ENCODE measurements at regions not wholly inside any gene's neighbourhood (a gene's known extent, or its start where the extent isn't known, plus 50 kb on each side); places are given as distances from the start of the nearest gene placed in this dataset.
"Not testable (repeated sequence)": the region's sequence is repeated elsewhere in the genome, so short reads cannot be mapped to it uniquely, and the experiment has no call there.

GRCh38 chr6:146944809-146945208 is 259.4 kb upstream of the STXBP5 start:
- no peak for DNase-seq

- no peak for DNase-seq
These were observed 257.7 kb upstream of the STXBP5 start for GRCh38 chr6:146946559-146946958.

DNA sequence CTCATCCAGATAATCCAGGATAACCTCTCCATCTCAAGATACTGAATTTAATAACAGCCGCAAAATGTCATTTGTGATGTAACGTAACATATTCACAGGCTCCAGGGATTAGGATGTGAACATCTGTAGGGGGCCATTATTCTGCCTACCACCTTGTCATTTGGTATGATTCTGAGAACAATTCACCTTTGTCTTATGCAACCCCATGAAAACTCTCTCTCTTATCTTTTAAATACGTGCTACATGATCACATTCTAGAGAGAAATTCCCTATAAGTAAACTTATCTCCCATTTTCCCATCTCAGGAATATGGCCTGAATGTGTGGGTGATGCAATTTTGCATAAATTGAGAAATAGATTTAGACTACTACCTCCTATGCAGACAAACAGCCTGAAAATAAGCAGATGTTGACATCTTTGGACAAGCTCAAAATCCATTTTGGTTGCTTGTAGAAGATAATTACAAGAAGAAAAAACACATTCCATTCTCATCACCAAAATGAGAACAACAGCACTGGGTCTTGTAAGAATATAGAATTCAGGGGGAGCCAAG is 255.4 kb upstream of the STXBP5 start:
- DNase-seq = no peak

GRCh38 chr6:146949425-146949824 is 254.8 kb upstream of the STXBP5 start:
- no peak for DNase-seq

- DNase-seq = peak; percentile 73
These were observed 253.8 kb upstream of the STXBP5 start for GRCh38 chr6:146950351-146950835.

DNA sequence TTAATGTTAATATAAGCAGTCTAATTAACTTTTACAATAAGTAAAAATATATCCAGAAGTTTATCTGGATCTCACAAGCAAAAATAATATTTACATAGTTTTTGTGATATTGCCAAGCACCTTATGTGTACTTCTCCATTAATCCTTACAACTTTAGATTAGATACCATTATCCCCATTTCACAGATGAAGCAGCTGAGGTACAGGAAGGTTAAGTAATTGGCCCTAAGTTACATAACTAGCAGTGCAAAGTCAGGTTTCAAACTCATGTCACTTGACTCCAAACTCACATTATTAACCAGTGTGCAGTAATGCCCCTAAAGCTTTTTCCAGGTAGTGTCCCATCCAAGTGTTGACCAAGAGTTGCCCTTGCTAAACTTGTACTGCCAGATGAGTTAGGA is 248.6 kb upstream of the STXBP5 start:
- no peak for DNase-seq

DNA sequence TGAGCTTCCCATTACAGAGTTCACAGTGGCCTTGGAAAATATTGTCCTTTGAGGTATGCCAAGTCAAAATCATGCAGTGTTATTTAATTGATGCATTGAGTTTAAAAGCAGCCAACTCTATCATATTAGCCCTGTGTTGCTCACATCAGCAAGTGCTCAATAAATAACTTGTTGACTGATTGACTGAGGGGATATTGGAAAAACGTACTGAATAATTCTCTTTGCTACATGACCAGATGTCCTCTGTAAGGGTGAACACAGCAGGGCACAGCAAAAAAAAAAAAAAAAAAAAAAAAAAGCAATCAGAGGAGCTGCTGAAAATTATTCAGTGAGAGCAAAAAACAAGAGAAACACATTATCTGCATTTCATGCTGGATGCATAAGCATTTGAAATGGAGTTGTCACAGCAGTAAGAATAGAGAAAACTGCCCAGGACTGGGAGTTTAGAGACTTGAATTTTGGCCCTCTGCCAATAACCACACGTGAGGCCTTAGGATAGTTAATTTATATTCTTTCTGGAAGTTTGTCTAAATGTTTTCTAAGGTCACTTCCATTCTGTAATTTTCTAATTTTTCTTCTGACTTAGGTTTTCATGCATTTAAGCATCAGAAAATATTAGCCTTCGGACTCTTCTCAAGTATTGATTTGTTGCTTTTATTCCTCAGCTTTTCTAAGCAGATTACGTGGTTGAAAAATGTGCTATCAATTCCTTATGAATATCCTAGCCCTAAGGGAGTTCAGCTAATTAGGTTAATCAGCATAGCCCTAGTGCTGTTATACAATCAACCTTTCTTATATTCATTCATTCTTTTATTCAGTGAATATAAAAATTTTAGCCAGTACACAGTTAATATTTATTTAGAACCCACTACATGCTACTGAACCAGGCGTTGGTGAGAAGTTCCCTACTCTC is 246.8 kb upstream of the STXBP5 start:
- no peak for DNase-seq

DNA sequence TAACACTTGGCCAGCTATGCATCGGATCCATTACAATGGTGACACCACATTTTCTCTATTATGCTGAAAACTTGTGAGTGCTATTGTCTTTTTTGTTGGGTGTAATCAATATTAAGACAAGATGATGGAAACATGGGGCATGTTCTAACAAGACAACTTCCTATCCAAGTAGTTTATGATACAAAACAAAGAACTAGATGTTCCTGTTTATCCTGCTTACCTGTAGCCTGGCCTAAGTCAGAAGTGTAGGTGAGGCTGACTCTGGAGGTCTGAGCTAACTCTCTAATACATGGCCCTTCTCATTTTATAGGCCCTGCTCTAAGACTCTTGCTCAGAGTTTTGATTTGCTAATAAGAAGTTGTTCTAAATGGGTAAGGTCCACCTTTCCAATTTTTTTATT is 242.4 kb upstream of the STXBP5 start:
- no peak for DNase-seq

DNA sequence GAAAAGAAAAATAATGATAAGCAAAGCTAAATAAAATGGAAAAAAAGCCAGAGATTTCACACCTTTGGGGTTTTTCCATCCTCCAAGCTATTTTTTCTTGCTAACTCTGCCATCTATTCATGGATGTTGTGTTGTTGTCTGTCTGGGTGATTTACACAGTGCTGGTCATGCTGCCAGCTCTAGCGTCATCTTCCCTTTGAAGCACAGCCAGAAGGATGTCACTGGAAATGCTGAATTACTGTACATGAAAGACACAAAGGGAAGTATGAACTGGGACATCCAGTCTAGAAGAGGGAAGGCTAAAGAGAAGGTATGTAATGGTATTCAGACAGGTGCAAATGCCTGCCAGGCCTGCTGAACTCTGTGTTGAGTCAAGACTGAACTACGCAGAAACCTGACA is 241.9 kb upstream of the STXBP5 start:
- DNase-seq = no peak

DNA sequence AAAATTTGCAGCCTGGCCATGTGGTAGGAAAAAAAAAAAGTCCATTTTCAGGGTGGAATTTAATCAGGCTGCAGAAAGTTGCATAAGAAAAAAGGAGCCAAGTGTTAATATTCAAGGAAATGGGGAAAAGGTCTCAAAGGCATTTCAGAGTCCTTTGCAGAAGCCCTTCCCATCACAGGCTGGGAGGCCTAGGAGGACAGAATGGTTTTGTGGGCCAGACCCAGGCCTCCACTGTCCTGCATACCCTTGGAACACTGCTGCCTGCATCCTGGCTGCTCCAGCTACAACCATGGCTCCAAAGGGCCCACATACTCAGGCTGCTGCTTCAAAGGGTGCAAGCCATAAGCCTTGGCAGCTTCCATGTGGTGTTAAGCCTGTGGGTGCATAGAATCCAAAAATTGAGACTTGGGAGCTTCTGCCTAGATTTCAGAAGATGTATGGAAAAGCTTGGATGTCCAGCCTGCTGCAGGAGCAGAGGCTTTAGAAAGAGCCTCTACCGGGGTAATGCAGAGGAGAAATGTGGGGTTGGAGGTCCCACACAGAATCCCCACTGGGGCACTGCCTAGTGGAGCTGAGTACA is 239.0 kb upstream of the STXBP5 start:
- DNase-seq = no peak

DNA sequence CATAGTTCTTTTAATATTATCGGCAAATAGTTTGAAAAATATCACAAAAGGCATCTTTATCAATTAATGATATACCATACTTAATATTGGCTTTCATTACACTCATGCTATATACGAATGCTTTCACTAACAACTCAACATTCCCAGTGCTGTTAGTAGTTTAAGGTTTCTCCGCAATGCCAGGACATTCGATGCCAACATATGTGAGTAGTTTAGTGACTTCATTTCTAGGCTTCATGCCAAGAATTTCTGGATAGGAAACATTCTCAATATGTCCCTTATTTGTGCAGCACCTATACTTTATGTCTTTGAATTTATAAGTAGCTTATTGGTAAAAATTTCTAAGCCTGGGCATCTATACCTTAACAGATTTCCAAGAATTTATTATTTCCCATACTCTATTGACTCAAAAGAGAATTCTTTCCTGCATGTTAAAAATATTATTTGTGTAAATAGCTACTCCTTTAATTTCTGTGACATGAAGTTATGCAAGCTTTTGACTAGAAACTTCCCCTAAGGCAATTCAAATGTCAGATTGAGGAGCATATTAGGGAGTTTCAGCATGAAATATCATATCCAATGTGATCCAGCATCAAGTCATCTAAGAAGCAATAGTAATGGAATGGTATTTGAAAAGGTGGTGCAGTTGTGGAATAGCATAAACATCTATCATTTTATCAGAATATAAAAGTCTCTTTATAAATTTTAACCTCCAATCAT is 236.0 kb upstream of the STXBP5 start:
- no peak for DNase-seq

- DNase-seq = no peak
These were observed 231.7 kb upstream of the STXBP5 start for GRCh38 chr6:146972546-146972945.

DNA sequence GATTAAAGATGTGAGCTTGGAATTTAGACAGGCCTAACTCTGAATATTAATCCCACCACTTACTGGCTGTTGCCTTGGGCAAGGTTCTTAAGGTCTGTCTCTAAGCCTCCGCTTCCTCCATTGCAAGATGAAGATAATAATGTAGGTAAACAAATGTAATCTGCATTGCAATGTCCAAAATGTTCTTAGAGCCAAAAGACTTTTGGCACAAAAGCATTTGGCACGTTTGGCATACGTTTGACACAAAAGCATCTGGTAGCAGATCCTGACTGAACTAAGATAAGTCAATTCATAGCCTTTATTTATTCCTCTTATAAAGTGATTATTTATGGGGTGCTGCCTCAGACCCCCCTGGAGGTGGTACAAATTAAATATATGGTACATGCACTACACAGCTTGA is 229.9 kb upstream of the STXBP5 start:
- DNase-seq = no peak

GRCh38 chr6:146975093-146975492 is 229.1 kb upstream of the STXBP5 start:
- DNase-seq = no peak

DNA sequence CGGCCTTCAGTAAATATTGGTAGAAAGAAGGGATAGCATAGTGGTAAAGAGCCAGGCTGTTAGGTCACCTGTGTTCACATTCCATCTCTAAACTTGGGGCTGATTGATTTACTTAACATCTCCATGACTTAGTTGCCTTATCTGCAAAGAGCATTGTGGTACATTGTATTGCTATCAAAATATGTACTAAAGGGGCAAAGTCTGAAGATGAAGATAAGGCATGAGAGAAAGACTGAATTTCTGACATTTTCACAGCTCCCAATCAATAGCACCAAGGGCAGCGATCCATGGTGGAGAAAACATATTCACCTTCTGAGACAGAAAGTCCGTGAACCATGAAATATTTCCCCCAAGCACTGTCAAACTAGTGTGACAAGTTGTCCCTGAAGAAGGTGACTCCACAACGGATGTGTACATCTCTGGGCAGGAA is 223.3 kb upstream of the STXBP5 start:
- DNase-seq = no peak

GRCh38 chr6:146981981-146982380 is 222.2 kb upstream of the STXBP5 start:
- DNase-seq = no peak

DNA sequence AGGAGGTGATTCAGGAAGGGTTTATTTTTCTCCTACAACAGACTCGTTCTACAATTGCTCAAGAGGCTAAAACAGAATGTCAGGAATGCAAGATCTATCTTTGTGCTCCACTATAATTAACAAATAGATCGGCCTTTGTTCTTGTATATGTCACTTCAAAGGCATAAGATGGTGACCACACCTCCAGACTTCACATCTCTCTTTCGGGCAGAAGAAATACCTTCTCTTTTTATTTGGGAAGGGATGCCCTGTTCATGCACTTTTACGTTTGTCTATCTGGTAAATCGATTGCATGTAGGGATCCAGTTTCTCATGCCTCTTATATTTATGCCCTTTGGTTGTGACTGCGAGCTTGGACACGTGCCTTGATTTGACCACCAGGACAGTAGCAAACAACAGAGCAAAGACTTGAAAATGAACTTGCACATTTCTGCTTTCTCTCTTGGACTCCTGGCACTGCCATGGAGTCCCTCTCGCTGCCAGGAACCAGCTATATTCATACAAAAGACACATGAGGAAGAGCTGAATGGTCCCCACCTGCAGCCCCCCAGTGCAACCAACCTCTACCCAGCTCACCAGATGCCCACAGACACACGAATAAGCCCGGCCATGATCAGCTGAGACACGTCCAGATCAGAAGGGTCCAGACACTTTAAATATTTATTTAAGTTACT is 219.8 kb upstream of the STXBP5 start:
- no peak for DNase-seq

GRCh38 chr6:146985111-146985510 is 219.1 kb upstream of the STXBP5 start:
- no peak for DNase-seq

DNA sequence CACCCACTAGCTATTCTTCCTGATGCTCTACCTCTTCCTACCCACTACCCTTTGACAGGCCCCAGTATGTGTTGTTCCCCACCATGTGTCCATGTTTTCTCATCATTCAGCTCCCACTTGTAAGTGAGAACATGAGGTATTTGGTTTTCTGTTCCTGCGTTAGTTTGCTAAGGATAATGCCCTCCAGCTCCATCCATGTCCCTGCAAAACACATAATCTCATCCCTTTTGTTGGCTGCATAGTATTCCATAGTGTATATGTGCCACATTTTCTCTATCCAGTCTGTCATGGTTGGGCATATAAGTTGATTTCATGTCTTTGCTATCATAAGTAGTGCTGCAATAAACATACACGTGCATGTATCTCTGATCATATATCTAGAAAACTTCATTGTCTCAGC is 218.3 kb upstream of the STXBP5 start:
- DNase-seq = no peak

DNA sequence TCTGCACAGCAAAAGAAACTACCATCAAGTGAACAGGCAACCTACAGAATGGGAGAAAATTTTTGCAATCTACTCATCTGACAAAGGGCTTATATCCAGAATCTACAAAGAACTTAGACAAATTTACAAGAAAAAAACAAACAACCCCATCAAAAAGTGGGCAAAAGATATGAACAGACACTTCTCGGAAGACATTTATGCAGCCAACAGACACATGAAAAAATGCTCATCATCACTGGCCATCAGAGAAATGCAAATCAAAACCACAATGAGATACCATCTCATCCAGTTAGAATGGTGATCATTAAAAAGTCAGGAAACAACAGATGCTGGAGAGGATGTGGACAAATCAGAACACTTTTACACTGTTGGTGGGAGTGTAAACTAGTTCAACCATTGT is 216.3 kb upstream of the STXBP5 start:
- not testable (repeated sequence) for DNase-seq

DNA sequence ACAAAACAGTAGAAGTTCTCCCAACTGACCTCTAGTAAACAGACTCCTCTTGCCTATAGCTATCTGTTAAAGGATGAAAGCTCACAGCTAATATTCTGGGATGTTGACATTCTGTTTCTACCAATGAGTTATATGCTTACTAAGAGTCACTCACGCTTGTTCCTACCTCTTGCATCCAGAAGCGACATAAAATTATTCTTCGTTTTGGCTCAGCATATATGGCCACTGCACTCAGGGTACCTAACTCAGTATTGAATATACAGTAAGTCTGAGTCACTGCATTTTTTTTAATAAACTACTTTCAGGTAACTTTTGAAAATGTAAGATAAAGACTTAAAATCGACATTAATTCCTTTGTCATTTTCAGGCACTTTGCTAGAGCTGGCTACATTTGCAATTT is 214.4 kb upstream of the STXBP5 start:
- no peak for DNase-seq

- no peak for DNase-seq
These were observed 213.9 kb upstream of the STXBP5 start for GRCh38 chr6:146990284-146990683.

Measured in inflammatory macrophage treated with lipopolysaccharide for 4 hours (primary cell).